Stimulated activated CD8-positive, alpha-beta memory T cell treated with anti-CD3 and anti-CD28 coated beads, Interleukin-15, amount 100 ng/mL, for 4 hours (primary cell): ENCODE measurements at regions not wholly inside any gene's neighbourhood (a gene's known extent, or its start where the extent isn't known, plus 50 kb on each side); places are given as distances from the start of the nearest gene placed in this dataset.
"Not testable (repeated sequence)": the region's sequence is repeated elsewhere in the genome, so short reads cannot be mapped to it uniquely, and the experiment has no call there.

Source experiments
- DNase-seq, 2 donors: peaks; one replicate each; pipeline ENCODE4 v3.0.0-alpha.2; 2020; ENCODE audit warnings: low read depth in 2 of 2

- no peak for DNase-seq
These were observed 53.7 kb upstream of the ZNF217 start for GRCh38 chr20:53647286-53647821.

GRCh38 chr20:53646550-53646949, 52.9 kb upstream of the ZNF217 start:
- no peak for DNase-seq

GRCh38 chr20:53645582-53645897, 51.9 kb upstream of the ZNF217 start:
- DNase-seq, result no peak

GRCh38 chr20:53644108-53644507, 50.5 kb upstream of the ZNF217 start:
- not testable (repeated sequence) for DNase-seq
